ENCODE measurements at regions not wholly inside any gene's neighbourhood (a gene's known extent, or its start where the extent isn't known, plus 50 kb on each side); places are given as distances from the start of the nearest gene placed in this dataset.

GRCh38 chr11:15526032-15526431, 411.3 kb downstream of the INSC start:
- Mint-ChIP-seq H3K36me3 (ENCODE audit: unreplicated experiment) (no peaks in the 10 kb centered on the region), H3K4me1 (ENCODE audit: unreplicated experiment) (no peaks in the 10 kb centered on the region), H3K4me3 (ENCODE audit: unreplicated experiment) (no peak overlapping the region), H3K27me3 (ENCODE audit: unreplicated experiment) (no peaks in the 10 kb centered on the region), H3K9me3 (ENCODE audit: unreplicated experiment) (peaks cover 33% of the 10 kb centered on the region), H3K27ac (ENCODE audit: unreplicated experiment) (no peak overlapping the region)
- no peak for TF ChIP-seq CTCF (IDR thresholded peaks at IDR 0.05)
- no peak for DNase-seq (ENCODE audit: extremely low spot score, unreplicated experiment)

- TF ChIP-seq CTCF (IDR thresholded peaks at IDR 0.05), result no peak
Measured at GRCh38 chr11:15526859-15527450, 412.2 kb downstream of the INSC start.

GRCh38 chr11:15532432-15532831, 417.7 kb downstream of the INSC start:
- no peaks in the 10 kb centered on the region for H3K36me3 Mint-ChIP-seq (ENCODE audit: unreplicated experiment)
- no peak overlapping the region for H3K27ac Mint-ChIP-seq (ENCODE audit: unreplicated experiment)
- H3K27me3 Mint-ChIP-seq (ENCODE audit: unreplicated experiment), result no peaks in the 10 kb centered on the region
- no peak for TF ChIP-seq CTCF (IDR thresholded peaks at IDR 0.05)
- H3K4me3 Mint-ChIP-seq (ENCODE audit: unreplicated experiment), result no peak overlapping the region
- DNase-seq (ENCODE audit: extremely low spot score, unreplicated experiment), result no peak
- no peaks in the 10 kb centered on the region for H3K4me1 Mint-ChIP-seq (ENCODE audit: unreplicated experiment)
- peaks cover 16% of the 10 kb centered on the region for H3K9me3 Mint-ChIP-seq (ENCODE audit: unreplicated experiment)

More at GRCh38 chr11:15526859-15527450, 412.2 kb downstream of the INSC start:
- no peak for DNase-seq (ENCODE audit: extremely low spot score, unreplicated experiment)
- no peaks in the 10 kb centered on the region for H3K27me3 Mint-ChIP-seq (ENCODE audit: unreplicated experiment)
- no peak overlapping the region for H3K4me3 Mint-ChIP-seq (ENCODE audit: unreplicated experiment)
- H3K9me3 Mint-ChIP-seq (ENCODE audit: unreplicated experiment), result peaks cover 33% of the 10 kb centered on the region
- no peaks in the 10 kb centered on the region for H3K36me3 Mint-ChIP-seq (ENCODE audit: unreplicated experiment)
- H3K27ac Mint-ChIP-seq (ENCODE audit: unreplicated experiment), result no peak overlapping the region
- no peaks in the 10 kb centered on the region for H3K4me1 Mint-ChIP-seq (ENCODE audit: unreplicated experiment)

- Mint-ChIP-seq H3K27ac (ENCODE audit: unreplicated experiment) (no peak overlapping the region), H3K4me1 (ENCODE audit: unreplicated experiment) (no peaks in the 10 kb centered on the region), H3K36me3 (ENCODE audit: unreplicated experiment) (no peaks in the 10 kb centered on the region), H3K27me3 (ENCODE audit: unreplicated experiment) (no peaks in the 10 kb centered on the region), H3K4me3 (ENCODE audit: unreplicated experiment) (no peak overlapping the region), H3K9me3 (ENCODE audit: unreplicated experiment) (peaks cover 8% of the 10 kb centered on the region)
- no peak for TF ChIP-seq CTCF (IDR thresholded peaks at IDR 0.05)
- DNase-seq (ENCODE audit: extremely low spot score, unreplicated experiment), result no peak
Measured at GRCh38 chr11:15534266-15534665, 419.5 kb downstream of the INSC start.

- Mint-ChIP-seq H3K27me3 (ENCODE audit: unreplicated experiment) (no peaks in the 10 kb centered on the region), H3K27ac (ENCODE audit: unreplicated experiment) (no peak overlapping the region), H3K4me1 (ENCODE audit: unreplicated experiment) (no peaks in the 10 kb centered on the region), H3K36me3 (ENCODE audit: unreplicated experiment) (no peaks in the 10 kb centered on the region), H3K9me3 (ENCODE audit: unreplicated experiment) (peaks cover 8% of the 10 kb centered on the region), H3K4me3 (ENCODE audit: unreplicated experiment) (no peak overlapping the region)
- no peak for TF ChIP-seq CTCF (IDR thresholded peaks at IDR 0.05)
- no peak for DNase-seq (ENCODE audit: extremely low spot score, unreplicated experiment)
Measured at GRCh38 chr11:15535414-15535813, 420.7 kb downstream of the INSC start.

All from osteocyte (in vitro differentiated cells).